SK-N-SH treated with all-trans-retinoic acid at 6 μM for 48 hours (cell line): ENCODE measurements at regions not wholly inside any gene's neighbourhood (a gene's known extent, or its start where the extent isn't known, plus 50 kb on each side); places are given as distances from the start of the nearest gene placed in this dataset.

Experiments used
- CREB5 ChIP-seq: fragments of 250-450 bp; sonication (Bioruptor Pico); IDR thresholded peaks from 2 replicates; pipeline ENCODE4 v1.5.1; 2020; ENCODE audit warnings: low read depth, mild to moderate bottlenecking, moderate library complexity
- PATZ1 ChIP-seq: fragments of 250-450 bp; sonication (Bioruptor Pico); IDR thresholded peaks from 2 replicates; pipeline ENCODE4 v1.8.0; 2020; ENCODE audit warnings: mild to moderate bottlenecking, moderate library complexity, borderline replicate concordance
- POU6F1 ChIP-seq: fragments of 250-450 bp; sonication (Bioruptor Pico); IDR thresholded peaks from 2 replicates; pipeline ENCODE4 v1.8.0; 2021; ENCODE audit warnings: low read depth, mild to moderate bottlenecking, moderate library complexity, borderline replicate concordance
- PPARA ChIP-seq: fragments of 250-450 bp; sonication (Bioruptor Pico); IDR thresholded peaks from 2 replicates; pipeline ENCODE4 v1.5.0; 2020; ENCODE audit warnings: mild to moderate bottlenecking, borderline replicate concordance
- ZC3H10 ChIP-seq: fragments of 250-450 bp; sonication (Bioruptor Pico); IDR thresholded peaks from 2 replicates; pipeline ENCODE4 v1.5.1; 2021; ENCODE audit warnings: mild to moderate bottlenecking, moderate library complexity
- ZFP3 ChIP-seq: fragments of 250-450 bp; sonication (Bioruptor Pico); IDR thresholded peaks from 2 replicates; pipeline ENCODE4 v1.5.0; 2020; ENCODE audit warnings: mild to moderate bottlenecking, moderate library complexity
- ZFP30 ChIP-seq: fragments of 450-650 bp; formaldehyde crosslinking; IDR thresholded peaks from 2 replicates; pipeline ENCODE4 v1.5.0; 2022; ENCODE audit warnings: mild to moderate bottlenecking, moderate library complexity

GRCh38 chr13:111515307-111515617 is 194.8 kb downstream of the TEX29 start:
- no peak for TF ChIP-seq POU6F1 (CRISPR knock-in tag)
- TF ChIP-seq ZFP30 (CRISPR knock-in tag) = no peak
- no peak for TF ChIP-seq PATZ1
- no peak for TF ChIP-seq CREB5
- TF ChIP-seq ZC3H10 (CRISPR knock-in tag) = no peak
- TF ChIP-seq ZFP3 (CRISPR knock-in tag) = no peak
- no peak for TF ChIP-seq PPARA
